NK-92 (cell line): ENCODE measurements at regions not wholly inside any gene's neighbourhood (a gene's known extent, or its start where the extent isn't known, plus 50 kb on each side); places are given as distances from the start of the nearest gene placed in this dataset.

Experiments
- DNase-seq: peaks from one replicate; lab custom pipeline; 2025; ENCODE audit not compliant: unreplicated experiment; lab: John Stamatoyannopoulos, UW

DNA sequence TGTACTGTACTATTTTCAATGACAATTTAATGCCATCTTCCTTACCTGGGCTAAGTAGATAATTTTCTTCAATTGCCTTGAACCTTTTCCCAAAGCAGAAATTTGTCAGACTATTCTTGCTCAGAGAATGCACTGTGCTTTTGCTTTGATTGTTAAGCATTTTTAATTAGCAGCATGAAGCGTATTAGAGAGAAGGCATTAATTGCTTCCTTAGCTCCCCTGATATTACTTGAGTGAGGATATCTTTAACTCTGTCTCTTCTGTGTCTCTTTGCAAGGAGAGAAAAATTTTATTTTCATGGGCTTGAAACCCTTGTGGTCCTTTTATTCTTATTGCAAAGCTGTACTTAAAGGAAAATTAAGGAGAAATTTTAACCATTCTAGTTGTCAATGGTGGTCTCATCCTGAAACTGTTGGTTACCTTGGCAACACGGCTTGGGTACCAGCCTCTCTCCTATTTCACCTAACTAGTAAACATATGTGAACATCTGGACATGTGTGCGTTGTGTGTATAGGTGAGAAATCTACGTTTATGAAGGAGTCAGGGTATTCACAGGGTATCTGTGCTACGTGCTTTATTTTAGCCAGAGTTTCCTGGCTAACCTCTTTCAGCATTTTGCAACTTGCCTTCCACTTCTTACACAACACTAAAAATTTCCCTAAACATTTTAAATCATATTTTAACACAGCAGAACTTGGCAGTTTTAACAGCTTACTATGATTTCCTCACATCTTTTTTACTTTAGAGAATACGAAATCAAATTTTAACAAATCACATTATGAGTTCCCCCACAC lies 225.5 kb downstream of the KLF5 start:
- no peak for DNase-seq

DNA sequence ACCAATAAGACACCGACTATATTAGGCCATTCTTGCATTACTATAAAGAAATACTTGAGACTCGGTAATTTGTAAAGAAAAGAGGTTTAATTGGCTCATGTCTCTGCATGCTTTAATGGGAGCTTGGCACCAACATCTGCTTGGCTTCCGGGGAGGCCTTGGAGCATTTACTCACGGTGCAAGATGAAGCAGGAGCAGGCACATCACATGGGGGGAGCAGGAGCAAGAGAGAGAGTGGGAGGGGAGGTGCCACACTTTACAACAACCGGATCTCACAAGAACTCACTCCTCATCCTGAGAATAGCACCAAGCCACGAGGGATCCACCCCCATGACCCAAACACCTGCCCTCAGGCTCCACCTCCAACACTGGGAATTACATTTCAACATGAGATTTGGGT lies 224.8 kb downstream of the KLF5 start:
- DNase-seq: no peak

DNA sequence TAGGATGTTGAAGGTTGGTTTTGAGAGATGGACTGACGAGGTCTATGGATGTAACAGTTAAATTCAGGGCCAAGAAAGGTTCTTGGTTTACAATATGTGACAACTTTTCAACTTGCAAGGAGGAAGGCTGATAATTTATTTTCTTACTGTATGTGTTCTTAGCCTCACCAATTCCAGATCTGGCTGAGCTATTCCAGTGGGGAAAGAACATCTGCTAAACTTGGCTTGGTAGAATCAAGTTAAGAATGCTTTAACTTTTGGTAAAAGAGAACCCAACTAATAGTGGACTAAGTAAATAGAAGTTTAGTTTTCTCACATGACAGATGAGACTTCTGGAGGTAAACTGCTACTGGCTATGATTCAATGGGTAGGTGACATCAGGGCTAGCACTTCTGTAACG lies 222.9 kb downstream of the KLF5 start:
- no peak for DNase-seq

GRCh38 chr13:73278186-73278585 lies 219.4 kb downstream of the KLF5 start:
- no peak for DNase-seq

DNA sequence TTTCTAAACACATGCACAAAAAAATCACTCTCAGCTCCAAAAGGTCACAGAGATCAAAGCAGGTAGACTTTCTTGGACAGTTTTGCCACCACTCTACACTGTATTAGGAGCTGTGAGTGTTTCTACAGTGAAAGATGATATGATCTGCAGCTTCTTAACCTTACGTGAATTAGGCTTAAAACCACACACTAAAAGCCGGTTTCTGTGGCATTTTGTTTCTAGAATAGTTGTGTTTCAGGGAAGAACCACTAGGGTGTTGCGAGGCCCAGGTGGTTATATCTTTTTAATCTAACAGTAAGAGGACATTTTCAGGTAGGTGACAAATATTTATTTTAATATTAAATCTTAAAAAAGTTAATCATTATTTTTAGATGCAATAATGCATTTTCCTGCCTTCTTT lies 216.4 kb downstream of the KLF5 start:
- no peak for DNase-seq

- DNase-seq: no peak
Measured at GRCh38 chr13:73274147-73274546, 215.3 kb downstream of the KLF5 start.

- no peak for DNase-seq
Measured at GRCh38 chr13:73273745-73274144, 214.9 kb downstream of the KLF5 start.

DNA sequence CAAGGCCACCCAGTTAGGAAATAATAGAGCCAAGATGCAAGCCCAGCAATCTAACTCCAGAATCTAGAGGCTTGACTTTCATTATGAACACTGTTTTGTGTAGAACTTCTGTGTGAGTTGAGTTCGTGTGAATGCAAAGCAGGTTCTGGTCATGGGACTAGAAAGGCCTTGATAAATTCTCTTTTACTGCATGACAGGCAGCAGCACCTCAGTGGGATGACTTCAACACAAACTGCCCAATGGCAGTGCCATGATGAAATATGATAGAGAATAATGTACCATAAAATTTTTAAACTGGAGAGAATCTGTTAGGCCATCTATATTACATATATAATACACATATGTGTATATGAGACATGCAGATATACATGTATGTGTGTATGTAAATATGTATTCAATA lies 214.5 kb downstream of the KLF5 start:
- no peak for DNase-seq

DNA sequence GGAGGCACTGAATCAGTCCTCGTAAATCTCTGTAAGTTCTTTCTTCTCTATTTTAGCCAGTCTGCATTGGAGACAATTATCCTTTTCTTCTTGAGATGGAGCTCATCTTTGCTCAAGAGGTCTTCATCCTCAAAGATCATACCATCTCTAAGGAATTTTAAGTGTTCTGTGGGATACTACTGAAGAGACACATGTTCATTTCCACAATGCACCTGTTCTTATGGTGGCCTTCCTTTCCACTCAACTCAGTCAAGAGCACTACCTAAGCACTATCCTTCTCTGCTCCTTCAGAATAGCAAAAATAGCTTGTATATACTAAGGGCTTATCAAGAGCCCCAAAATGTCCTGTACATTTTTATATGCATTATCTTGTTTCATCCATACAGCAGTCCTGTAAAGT lies 214.0 kb downstream of the KLF5 start:
- DNase-seq: no peak

DNA sequence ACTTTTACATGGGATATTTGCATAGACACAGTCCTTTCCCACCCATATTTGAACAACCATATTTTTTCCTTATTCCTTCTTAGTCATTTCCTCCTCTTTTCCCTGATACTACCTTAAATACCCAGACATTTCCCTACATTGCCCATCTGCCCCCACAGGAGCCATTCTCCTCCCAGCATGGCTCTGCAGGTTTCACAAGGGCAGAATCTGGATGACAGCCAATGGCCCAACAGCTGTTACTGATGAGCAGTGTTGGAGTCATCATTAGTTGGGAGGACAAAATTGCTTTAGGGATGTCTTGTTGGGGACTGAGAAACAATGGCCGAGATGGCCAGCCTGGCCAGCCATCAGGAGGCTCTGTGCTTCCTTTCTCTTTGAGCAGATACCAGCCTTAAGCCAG lies 209.5 kb downstream of the KLF5 start:
- DNase-seq: no peak

GRCh38 chr13:73266640-73267180 lies 207.9 kb downstream of the KLF5 start:
- DNase-seq: no peak

- DNase-seq: no peak
Measured at GRCh38 chr13:73262862-73263627, 204.2 kb downstream of the KLF5 start.

DNA sequence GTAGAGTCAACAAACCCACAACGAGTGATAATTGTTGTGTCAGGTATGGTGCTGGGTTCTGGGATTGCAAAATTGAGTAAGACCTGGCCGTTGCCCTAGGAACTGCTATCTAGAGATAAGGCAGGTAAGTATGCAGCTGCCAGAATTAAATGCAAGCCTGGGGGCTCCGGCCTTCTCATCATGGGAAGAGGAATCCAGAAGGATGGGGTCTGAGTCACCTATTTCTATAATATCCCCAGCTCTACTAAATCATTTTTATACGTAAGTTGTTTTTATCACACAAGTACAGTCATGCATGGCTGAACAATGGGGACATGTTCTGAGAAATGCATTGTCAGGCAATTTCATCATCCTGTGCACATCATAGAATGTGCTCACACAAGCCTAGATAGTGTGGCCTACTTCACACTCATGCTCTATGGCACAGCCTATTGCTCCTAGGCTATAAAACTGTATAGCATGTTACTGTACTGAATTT lies 203.0 kb downstream of the KLF5 start:
- no peak for DNase-seq

GRCh38 chr13:73259061-73260017 lies 200.5 kb downstream of the KLF5 start:
- DNase-seq: no peak

- no peak for DNase-seq
Measured at GRCh38 chr13:73258406-73258805, 199.6 kb downstream of the KLF5 start.

DNA sequence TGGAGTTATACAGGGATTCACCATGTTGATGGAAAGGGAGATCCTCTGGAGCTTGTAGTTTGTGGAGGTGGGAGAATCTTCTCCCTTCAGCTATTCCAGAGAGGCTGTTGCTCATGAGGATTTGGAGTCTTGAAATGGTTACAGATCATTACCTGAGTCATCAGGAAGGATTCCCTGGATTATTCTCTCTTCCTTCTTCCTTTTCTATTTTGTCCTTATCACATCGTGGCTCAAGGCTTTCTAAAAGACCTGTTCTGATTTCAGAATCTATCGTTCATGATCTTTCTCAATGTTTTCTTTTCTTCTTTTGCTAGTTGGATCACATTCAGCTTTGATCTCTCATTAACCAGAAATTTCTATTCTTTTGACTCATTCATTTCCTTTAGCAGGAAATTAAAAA lies 196.0 kb downstream of the KLF5 start:
- DNase-seq: no peak

- no peak for DNase-seq
Measured at GRCh38 chr13:73251626-73252265, 192.9 kb downstream of the KLF5 start.

DNA sequence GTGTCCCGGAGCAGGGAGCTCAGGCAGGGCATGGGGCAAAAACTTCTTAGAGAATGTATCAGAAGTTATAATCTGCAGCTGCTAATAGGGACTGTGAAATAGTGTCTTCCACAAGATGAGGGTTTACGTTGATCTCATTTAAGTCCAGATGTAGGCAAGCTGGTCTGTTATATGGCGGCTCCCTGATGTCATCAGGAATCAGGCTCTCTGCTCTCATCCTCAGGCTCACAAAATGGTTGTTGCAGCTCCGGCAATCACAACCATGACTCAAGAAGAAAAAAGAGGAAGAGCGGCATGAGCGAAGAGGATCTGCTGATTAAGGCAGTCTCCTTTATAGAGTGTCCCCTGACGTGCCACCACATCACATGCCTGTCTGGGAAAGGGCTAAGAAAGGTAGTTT lies 191.3 kb downstream of the KLF5 start:
- DNase-seq: no peak

DNA sequence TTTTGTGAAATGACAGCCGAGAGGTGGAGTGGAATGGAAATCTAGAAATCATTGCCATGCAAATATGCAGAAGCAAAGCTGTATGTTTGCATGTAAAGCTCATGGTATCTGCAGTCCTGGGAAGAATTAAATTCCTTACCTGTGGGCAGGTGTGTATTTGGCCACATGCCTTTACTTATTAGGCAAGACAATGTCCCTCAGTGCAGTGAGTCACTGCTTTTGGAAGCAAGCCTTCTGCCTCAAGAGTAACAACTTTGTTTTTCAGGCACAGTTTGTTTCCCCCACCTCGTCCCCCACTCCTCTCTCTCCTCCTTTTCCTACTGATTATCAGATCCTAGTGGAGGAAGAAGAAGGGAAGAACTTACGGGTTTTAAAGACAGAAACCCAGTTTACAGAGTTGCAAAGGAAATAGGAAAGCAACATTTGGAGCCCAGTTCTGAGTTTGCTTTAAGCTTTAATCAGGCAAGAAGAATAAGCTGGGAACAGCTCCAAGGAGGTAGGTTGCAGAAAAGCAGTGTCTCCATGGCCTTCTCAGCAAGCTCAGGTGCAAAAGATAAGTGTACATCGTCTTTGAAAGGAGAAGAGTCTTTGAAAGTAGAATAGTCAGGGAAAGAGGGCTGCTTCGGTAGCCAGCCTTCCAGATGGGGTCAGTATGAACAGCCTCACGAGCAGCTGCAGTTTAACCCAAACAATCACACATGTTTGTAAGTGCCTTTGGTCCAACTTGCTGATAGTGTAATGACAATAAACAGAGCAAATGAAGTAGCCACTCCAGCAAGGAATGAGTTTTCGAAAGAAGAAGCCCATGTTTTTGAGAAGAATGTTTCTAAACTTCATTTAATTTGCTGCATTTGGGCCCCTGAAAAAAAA lies 190.1 kb downstream of the KLF5 start:
- DNase-seq: no peak

DNA sequence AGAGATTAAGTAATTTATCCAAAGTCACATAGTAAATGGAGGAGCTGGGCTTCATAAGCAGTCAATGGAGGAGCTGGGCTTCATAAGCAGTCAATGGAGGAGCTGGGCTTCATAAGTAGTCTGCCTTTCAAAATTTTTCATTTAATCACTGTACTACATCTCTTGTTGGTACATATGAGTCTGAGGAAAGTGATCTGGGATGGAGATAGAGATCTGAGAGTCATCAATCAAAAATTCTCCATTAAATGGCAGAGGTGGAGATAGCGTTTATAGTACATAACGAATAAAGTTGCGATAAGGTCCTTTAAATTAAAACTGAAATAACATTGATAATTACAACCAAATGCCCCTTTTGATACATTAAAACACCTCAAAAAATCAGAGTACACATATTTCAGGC lies 189.3 kb downstream of the KLF5 start:
- DNase-seq: no peak
